Hindlimb muscle (tissue), 1 donor: ENCODE measurements at regions not wholly inside any gene's neighbourhood (a gene's known extent, or its start where the extent isn't known, plus 50 kb on each side); places are given as distances from the start of the nearest gene placed in this dataset.

Experiments used
- DNase-seq: peaks from one replicate; pipeline ENCODE4 v3.0.0-alpha.2; 2013

- no peak for DNase-seq
These were observed 151.1 kb upstream of the CST7 start for GRCh38 chr20:24797745-24798655.

GRCh38 chr20:24798930-24799705, 150.0 kb upstream of the CST7 start:
- no peak for DNase-seq

GRCh38 chr20:24799971-24800580, 149.0 kb upstream of the CST7 start:
- no peak for DNase-seq

GRCh38 chr20:24802286-24802820, 146.7 kb upstream of the CST7 start:
- DNase-seq = no peak

GRCh38 chr20:24804481-24805206, 144.4 kb upstream of the CST7 start:
- DNase-seq = no peak

GRCh38 chr20:24805456-24806238, 143.4 kb upstream of the CST7 start:
- DNase-seq = no peak

- no peak for DNase-seq
These were observed 142.1 kb upstream of the CST7 start for GRCh38 chr20:24806705-24807676.

- no peak for DNase-seq
These were observed 140.5 kb upstream of the CST7 start for GRCh38 chr20:24808616-24809015.

GRCh38 chr20:24809606-24810005, 139.5 kb upstream of the CST7 start:
- no peak for DNase-seq

GRCh38 chr20:24810676-24811407, 138.2 kb upstream of the CST7 start:
- DNase-seq = no peak

GRCh38 chr20:24812373-24812772, 136.7 kb upstream of the CST7 start:
- DNase-seq = no peak

GRCh38 chr20:24813080-24813479, 136.0 kb upstream of the CST7 start:
- no peak for DNase-seq

GRCh38 chr20:24813496-24813895, 135.6 kb upstream of the CST7 start:
- no peak for DNase-seq

GRCh38 chr20:24813936-24814335, 135.1 kb upstream of the CST7 start:
- DNase-seq = no peak

- no peak for DNase-seq
These were observed 134.4 kb upstream of the CST7 start for GRCh38 chr20:24814556-24815195.

- DNase-seq = no peak
These were observed 133.8 kb upstream of the CST7 start for GRCh38 chr20:24815196-24815815.

- no peak for DNase-seq
These were observed 133.1 kb upstream of the CST7 start for GRCh38 chr20:24815931-24816330.

GRCh38 chr20:24816431-24816830, 132.6 kb upstream of the CST7 start:
- no peak for DNase-seq

- DNase-seq = no peak
These were observed 132.2 kb upstream of the CST7 start for GRCh38 chr20:24816907-24817306.
